Kidney (tissue), 13 donors: ENCODE measurements at regions not wholly inside any gene's neighbourhood (a gene's known extent, or its start where the extent isn't known, plus 50 kb on each side); places are given as distances from the start of the nearest gene placed in this dataset.
"Not testable (repeated sequence)": the region's sequence is repeated elsewhere in the genome, so short reads cannot be mapped to it uniquely, and the experiment has no call there.

Experiments
- DNase-seq, 5 donors: peaks; one replicate each; pipeline ENCODE4 v3.0.0-alpha.2; 2013 to 2020
- FAIRE-seq: peaks from 2 replicates; lab custom pipeline; 2012; peaks lifted over from hg19 to GRCh38; lab: Jason Lieb, UNC
- H3K27ac ChIP-seq, 2 donors: one replicate each; pipeline ENCODE4 v1.7.0; 2013; ENCODE audit warnings: low read depth in 2 of 2, low read length in 2 of 2, inconsistent platforms in 1 of 2
- H3K27me3 ChIP-seq: one replicate; pipeline ENCODE4 v1.7.1; 2013; ENCODE audit warnings: low read length, inconsistent platforms; ENCODE audit not compliant: control insufficient read depth, insufficient read depth
- H3K36me3 ChIP-seq, 3 donors: one replicate each; pipeline versions ENCODE4 v1.7.0 to v1.7.1; 2013; ENCODE audit warnings: low read length in 3 of 3, control low read depth in 1 of 3, inconsistent platforms in 1 of 3; ENCODE audit not compliant: insufficient read depth in 3 of 3, control insufficient read depth in 2 of 3
- H3K4me1 ChIP-seq, 3 donors: one replicate each; pipeline versions ENCODE4 v1.7.0 to v1.7.1; 2013; ENCODE audit warnings: low read length in 3 of 3, inconsistent platforms in 1 of 3, low read depth in 1 of 3; ENCODE audit not compliant: control insufficient read depth in 2 of 3, insufficient read depth in 2 of 3
- H3K4me3 ChIP-seq, 3 donors: one replicate each; pipeline versions ENCODE4 v1.7.0 to v1.8.1; 2013; ENCODE audit warnings: low read length in 3 of 3, control low read depth in 1 of 3, inconsistent platforms in 1 of 3
- H3K9ac ChIP-seq, 3 donors: one replicate each; pipeline versions ENCODE4 v1.7.0 to v1.7.1; 2013; ENCODE audit warnings: low read length in 3 of 3, control low read depth in 1 of 3, inconsistent platforms in 1 of 3
- H3K9me3 ChIP-seq, 3 donors: one replicate each; pipeline versions ENCODE4 v1.7.0 to v1.7.1; 2013; ENCODE audit warnings: low read length in 3 of 3, control low read depth in 1 of 3, inconsistent platforms in 1 of 3; ENCODE audit not compliant: control insufficient read depth in 2 of 3, insufficient read depth in 1 of 3
- CTCF ChIP-seq: IDR thresholded peaks from 3 replicates; pipeline ENCODE4 v1.5.1; 2012; ENCODE audit warnings: mild to moderate bottlenecking, moderate library complexity, borderline replicate concordance; ENCODE audit not compliant: insufficient read depth; ENCODE audit errors: extremely low read depth
- intact Hi-C: fragments of 100-400 bp; cut with DNase I; formaldehyde crosslinking; loops from one replicate; pipeline ENCODE4 v1.11.1; 2022
- donor health status: control.
- donor health status: control.
- donor health status: control.
- donor health status: control.
- donor health status: control.
- donor health status: DM: yes; HTN: yes; CAD: no.
- donor health status: Normal renal cell carcinoma (clear cell type).

GRCh38 chr17:27960183-27960849 is 67.2 kb upstream of the LYRM9 start:
- Histone ChIP-seq H3K27me3 (no peaks in the 10 kb centered on the region), H3K4me3 (no peak overlapping the region), H3K9me3 (no peaks in the 10 kb centered on the region), H3K27ac (no peak overlapping the region), H3K9ac (no peak overlapping the region), H3K36me3 (no peaks in the 10 kb centered on the region), H3K4me1 (peaks cover 6 to 9% (median 6%) of the 10 kb centered on the region in 3 donors)
- DNase-seq (no peak), FAIRE-seq (no peak)
- intact Hi-C loops, result no loop called here
- TF ChIP-seq CTCF, result no peak

DNA sequence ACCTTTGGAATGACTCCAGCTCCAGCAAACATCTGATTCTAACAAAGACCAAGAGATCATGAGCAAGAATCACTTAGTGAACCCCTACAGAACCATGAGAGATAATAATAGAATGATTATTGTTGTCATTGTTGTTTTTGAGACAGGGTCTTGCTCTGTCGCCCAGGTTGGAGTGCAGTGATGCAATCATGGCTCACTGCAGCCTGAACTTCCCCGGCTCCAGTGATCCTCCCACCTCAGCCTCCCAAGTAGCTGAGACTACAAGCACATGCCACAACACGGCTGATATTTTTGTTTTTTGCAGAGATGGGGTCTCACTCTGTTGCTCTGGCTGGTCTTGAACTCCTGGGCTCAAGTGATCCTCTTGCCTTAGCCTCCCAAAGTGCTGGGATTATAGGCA is 69.4 kb upstream of the LYRM9 start:
- H3K9ac ChIP-seq, DNase-seq, H3K4me3 ChIP-seq, H3K27me3 ChIP-seq, intact Hi-C loops, FAIRE-seq, H3K9me3 ChIP-seq, H3K27ac ChIP-seq, H3K36me3 ChIP-seq: not testable (repeated sequence)
- H3K4me1 ChIP-seq, result peaks cover 6 to 14% (median 9%) of the 10 kb centered on the region in 3 donors

DNA sequence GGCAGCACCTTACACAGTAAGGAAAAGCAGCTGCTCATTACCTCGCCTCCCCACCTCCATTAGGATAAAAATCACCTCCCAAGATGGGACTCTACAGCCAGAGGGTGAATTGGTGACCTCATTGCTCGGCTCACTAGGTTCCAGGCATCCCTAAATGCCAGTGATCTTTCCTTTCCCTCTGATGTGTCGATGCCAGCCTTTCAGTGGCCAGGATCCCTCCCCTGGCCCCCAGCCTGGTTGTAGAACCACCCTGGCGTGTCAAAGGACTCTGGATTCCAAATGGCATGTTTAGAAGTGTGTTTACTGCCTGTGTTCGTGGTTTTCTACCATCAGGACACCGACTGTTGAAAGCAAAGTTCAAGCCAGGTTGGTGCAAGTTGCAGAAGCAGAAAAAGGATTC is 72.1 kb upstream of the LYRM9 start:
- Histone ChIP-seq H3K36me3 (no peaks in the 10 kb centered on the region), H3K27me3 (no peaks in the 10 kb centered on the region), H3K9me3 (no peaks in the 10 kb centered on the region), H3K9ac (no peak overlapping the region), H3K4me3 (no peak overlapping the region), H3K4me1 (peaks cover 6 to 17% (median 9%) of the 10 kb centered on the region in 3 donors), H3K27ac (peak overlapping the region; percentile 55 to 79)
- no peak for TF ChIP-seq CTCF
- intact Hi-C loops, result no loop called here
- DNase-seq (peak; percentile 87 to 96 (median 92)), FAIRE-seq (peak; percentile 39)

GRCh38 chr17:27968206-27968732 is 74.2 kb upstream of the NLK start:
- no peak for TF ChIP-seq CTCF
- FAIRE-seq (no peak), DNase-seq (no peak)
- Histone ChIP-seq H3K4me1 (peaks cover 6 to 17% (median 9%) of the 10 kb centered on the region in 3 donors), H3K27ac (no peak overlapping the region), H3K36me3 (no peaks in the 10 kb centered on the region), H3K27me3 (no peaks in the 10 kb centered on the region), H3K4me3 (no peak overlapping the region), H3K9ac (no peak overlapping the region), H3K9me3 (no peaks in the 10 kb centered on the region)
- intact Hi-C loops, result no loop called here
